ENCODE measurements at regions not wholly inside any gene's neighbourhood (a gene's known extent, or its start where the extent isn't known, plus 50 kb on each side); places are given as distances from the start of the nearest gene placed in this dataset.

- no peak for TF ChIP-seq CTCF (conservative IDR thresholded peaks at IDR 0.05; ENCODE audit: low read depth, low read length)
- DNase-seq (ENCODE audit: low read depth), result no peak
- H3K4me3 ChIP-seq (ENCODE audit: low read depth, low read length), result no peak overlapping the region
Observed at GRCh38 chr10:34922138-34922537, 107.0 kb upstream of the PARD3 start.

GRCh38 chr10:34920578-34920977 lies 105.5 kb upstream of the PARD3 start:
- no peak overlapping the region for H3K4me3 ChIP-seq (ENCODE audit: low read depth, low read length)
- TF ChIP-seq CTCF (conservative IDR thresholded peaks at IDR 0.05; ENCODE audit: low read depth, low read length), result no peak
- no peak for DNase-seq (ENCODE audit: low read depth)

- no peak overlapping the region for H3K4me3 ChIP-seq (ENCODE audit: low read depth, low read length)
- DNase-seq (ENCODE audit: low read depth), result no peak
- TF ChIP-seq CTCF (conservative IDR thresholded peaks at IDR 0.05; ENCODE audit: low read depth, low read length), result no peak
Observed at GRCh38 chr10:34918776-34919315, 103.8 kb upstream of the PARD3 start.

GRCh38 chr10:34918060-34918775 lies 103.1 kb upstream of the PARD3 start:
- no peak for DNase-seq (ENCODE audit: low read depth)
- no peak for TF ChIP-seq CTCF (conservative IDR thresholded peaks at IDR 0.05; ENCODE audit: low read depth, low read length)
- no peak overlapping the region for H3K4me3 ChIP-seq (ENCODE audit: low read depth, low read length)

GRCh38 chr10:34916314-34916713 lies 101.2 kb upstream of the PARD3 start:
- no peak for TF ChIP-seq CTCF (conservative IDR thresholded peaks at IDR 0.05; ENCODE audit: low read depth, low read length)
- peak; percentile 95 for DNase-seq (ENCODE audit: low read depth)
- H3K4me3 ChIP-seq (ENCODE audit: low read depth, low read length), result no peak overlapping the region

- H3K4me3 ChIP-seq (ENCODE audit: low read depth, low read length), result no peak overlapping the region
- no peak for DNase-seq (ENCODE audit: low read depth)
- TF ChIP-seq CTCF (conservative IDR thresholded peaks at IDR 0.05; ENCODE audit: low read depth, low read length), result no peak
Observed at GRCh38 chr10:34912771-34913170, 97.7 kb upstream of the PARD3 start.

- TF ChIP-seq CTCF (conservative IDR thresholded peaks at IDR 0.05; ENCODE audit: low read depth, low read length), result no peak
- H3K4me3 ChIP-seq (ENCODE audit: low read depth, low read length), result no peak overlapping the region
- no peak for DNase-seq (ENCODE audit: low read depth)
Observed at GRCh38 chr10:34911661-34912205, 96.6 kb upstream of the PARD3 start.
